MM.1S (cell line): ENCODE measurements at regions not wholly inside any gene's neighbourhood (a gene's known extent, or its start where the extent isn't known, plus 50 kb on each side); places are given as distances from the start of the nearest gene placed in this dataset.
A peak's percentile ranks its signal among the peaks of the same experiment; 100 is the strongest.

Source experiments
- DNase-seq: peaks from one replicate; pipeline ENCODE4 v3.0.0-alpha.2; 2015
- H2AFZ ChIP-seq: fragments of 300-600 bp; sonication (generic); 2 replicates; pipeline ENCODE4 v1.6.0; 2016; ENCODE audit warnings: antibody characterized with exemption, low read length
- H3F3A ChIP-seq: fragments of 300-600 bp; sonication (generic); 2 replicates; pipeline ENCODE4 v1.6.1; 2016; ENCODE audit warnings: mild to moderate bottlenecking, antibody characterized with exemption, low read length, moderate library complexity, mixed read lengths; ENCODE audit not compliant: insufficient read depth
- H3K27ac ChIP-seq: fragments of 300-600 bp; sonication (generic); 2 replicates; pipeline ENCODE4 v1.5.1; 2016; ENCODE audit warnings: mild to moderate bottlenecking, low read length
- H3K27me3 ChIP-seq: fragments of 300-600 bp; sonication (generic); replicated peaks from 2 replicates; pipeline ENCODE4 v1.6.0; 2016; ENCODE audit warnings: low read length; ENCODE audit not compliant: insufficient read depth
- H3K36me3 ChIP-seq: fragments of 300-600 bp; sonication (generic); replicated peaks from 2 replicates; pipeline ENCODE4 v1.6.1; 2016; ENCODE audit warnings: mild to moderate bottlenecking, low read length, mixed read lengths; ENCODE audit not compliant: insufficient read depth
- H3K4me1 ChIP-seq: fragments of 300-600 bp; sonication (generic); 2 replicates; pipeline ENCODE4 v1.6.1; 2016; ENCODE audit warnings: low read length, mixed read lengths
- H3K4me2 ChIP-seq: fragments of 300-600 bp; sonication (generic); 2 replicates; pipeline ENCODE4 v1.6.0; 2016; ENCODE audit warnings: low read depth, low read length
- H3K4me3 ChIP-seq: fragments of 300-600 bp; sonication (generic); 2 replicates; pipeline ENCODE4 v1.5.1; 2016; ENCODE audit warnings: low read length, mixed read lengths
- H3K79me2 ChIP-seq: fragments of 300-600 bp; sonication (generic); 2 replicates; pipeline ENCODE4 v1.6.1; 2016; ENCODE audit warnings: mixed run types, low read length, mixed read lengths
- H3K9ac ChIP-seq: fragments of 300-600 bp; sonication (generic); 2 replicates; pipeline ENCODE4 v1.6.1; 2016; ENCODE audit warnings: low read length, mixed read lengths
- H3K9me2 ChIP-seq: fragments of 300-600 bp; sonication (generic); replicated peaks from 2 replicates; pipeline ENCODE4 v1.6.1; 2016; ENCODE audit warnings: mild to moderate bottlenecking, low read length, mixed read lengths; ENCODE audit not compliant: insufficient read depth
- H3K9me3 ChIP-seq: fragments of 300-600 bp; sonication (generic); replicated peaks from 2 replicates; pipeline ENCODE4 v1.6.1; 2016; ENCODE audit warnings: mild to moderate bottlenecking, low read length, mixed read lengths; ENCODE audit not compliant: insufficient read depth
- H4K20me1 ChIP-seq: fragments of 300-600 bp; sonication (generic); 2 replicates; pipeline ENCODE4 v1.6.1; 2016; ENCODE audit warnings: mild to moderate bottlenecking, low read length, moderate library complexity, mixed read lengths; ENCODE audit not compliant: insufficient read depth
- CTCF ChIP-seq: fragments of 300-600 bp; sonication (generic); IDR thresholded peaks from 2 replicates; pipeline ENCODE4 v1.5.1; 2016; ENCODE audit warnings: antibody characterized with exemption, low read length, mixed read lengths
- EZH2 ChIP-seq: fragments of 300-600 bp; sonication (generic); optimal IDR thresholded peaks from 2 replicates; pipeline ENCODE3; 2017; ENCODE audit warnings: low read depth, mild to moderate bottlenecking, antibody characterized with exemption, low read length, mixed read lengths
- EZH2phosphoT487 ChIP-seq: fragments of 300-600 bp; sonication (generic); IDR thresholded peaks from 2 replicates; pipeline ENCODE4 v1.6.1; 2018; ENCODE audit warnings: antibody characterized with exemption, low read length

- H3K4me3 ChIP-seq = no peak overlapping the region
- H3F3A ChIP-seq = no peaks in the 10 kb centered on the region
- no peaks in the 10 kb centered on the region for H3K27me3 ChIP-seq
- 0 out of 2 replicates have a peak, but pooled peaks cover 4% of the 10 kb centered on the region for H3K4me1 ChIP-seq
- H3K79me2 ChIP-seq = no peaks in the 10 kb centered on the region
- no peak overlapping the region for H2AFZ ChIP-seq
- H3K27ac ChIP-seq = no peak overlapping the region
- no peak overlapping the region for H3K9ac ChIP-seq
- no peaks in the 10 kb centered on the region for H3K9me2 ChIP-seq
- TF ChIP-seq EZH2phosphoT487 = no peak
- no peak for TF ChIP-seq CTCF
- no peak for TF ChIP-seq EZH2
- H3K36me3 ChIP-seq = no peaks in the 10 kb centered on the region
- no peaks in the 10 kb centered on the region for H4K20me1 ChIP-seq
- no peak for DNase-seq
- H3K9me3 ChIP-seq = no peaks in the 10 kb centered on the region
- no peak overlapping the region for H3K4me2 ChIP-seq
These were observed 194.3 kb upstream of the MDFIC2 start for GRCh38 chr3:70506775-70507174.

- Histone ChIP-seq H4K20me1 (no peaks in the 10 kb centered on the region), H3K4me2 (peak overlapping the region; percentile 32; the same call in 1 of the 2 replicates)
- TF ChIP-seq EZH2 (no peak), EZH2phosphoT487 (no peak), CTCF (no peak)
These were observed 189.1 kb upstream of the MDFIC2 start for GRCh38 chr3:70501561-70501960.

DNA sequence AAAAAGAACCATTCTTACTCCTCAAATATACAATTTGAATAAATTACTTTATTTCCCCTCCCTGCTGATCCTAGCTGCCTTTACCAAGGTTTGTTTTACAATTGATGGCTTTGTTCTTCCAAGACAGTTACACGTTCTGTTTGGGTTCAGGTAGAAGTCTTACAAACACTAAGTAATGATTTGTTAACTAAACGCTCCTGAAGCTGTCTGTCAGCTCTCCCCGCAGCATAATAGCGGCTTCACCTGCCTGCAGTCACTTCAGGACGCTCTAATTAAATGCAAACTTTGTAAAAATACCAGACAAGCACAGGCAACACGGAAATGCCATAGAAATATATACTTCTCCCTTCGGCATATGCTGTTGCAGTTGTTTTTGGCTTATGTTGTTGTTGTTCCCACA is 176.4 kb upstream of the MDFIC2 start:
- no peak for DNase-seq
- Histone ChIP-seq H2AFZ (no peak overlapping the region), H3K79me2 (no peaks in the 10 kb centered on the region), H3K9ac (no peak overlapping the region), H3K27ac (no peak overlapping the region), H3K9me3 (no peaks in the 10 kb centered on the region), H3K27me3 (no peaks in the 10 kb centered on the region), H3K4me1 (no peaks in the 10 kb centered on the region), H3K4me3 (no peak overlapping the region), H3F3A (no peaks in the 10 kb centered on the region), H3K4me2 (no peak overlapping the region), H3K36me3 (no peaks in the 10 kb centered on the region), H3K9me2 (no peaks in the 10 kb centered on the region), H4K20me1 (no peaks in the 10 kb centered on the region)
- TF ChIP-seq CTCF (no peak), EZH2 (no peak), EZH2phosphoT487 (no peak)

More at GRCh38 chr3:70501561-70501960, 189.1 kb upstream of the MDFIC2 start:
- no peak overlapping the region for H2AFZ ChIP-seq
- H3K27ac ChIP-seq = peak overlapping the region; percentile 4; the same call in 1 of the 2 replicates
- H3K4me1 ChIP-seq = peaks cover 17% of the 10 kb centered on the region
- no peaks in the 10 kb centered on the region for H3K9me2 ChIP-seq
- H3K4me3 ChIP-seq = no peak overlapping the region
- no peaks in the 10 kb centered on the region for H3F3A ChIP-seq
- H3K27me3 ChIP-seq = no peaks in the 10 kb centered on the region
- no peaks in the 10 kb centered on the region for H3K9me3 ChIP-seq
- H3K79me2 ChIP-seq = no peaks in the 10 kb centered on the region
- H3K36me3 ChIP-seq = no peaks in the 10 kb centered on the region
- no peak overlapping the region for H3K9ac ChIP-seq
- DNase-seq = peak; percentile 93
